HTR-8/SVneo (cell line): ENCODE measurements at regions not wholly inside any gene's neighbourhood (a gene's known extent, or its start where the extent isn't known, plus 50 kb on each side); places are given as distances from the start of the nearest gene placed in this dataset.

Experiments used
- DNase-seq: peaks from one replicate; pipeline ENCODE4 v3.0.0; 2011; ENCODE audit warnings: low spot score, mixed read lengths; ENCODE audit not compliant: insufficient read length
- FAIRE-seq: peaks from 2 replicates; lab custom pipeline; 2011; peaks lifted over from hg19 to GRCh38; lab: Jason Lieb, UNC

- FAIRE-seq (no peak), DNase-seq (no peak)
Measured at GRCh38 chr2:51231071-51231470, 199.1 kb upstream of the NRXN1 start.

GRCh38 chr2:51225377-51225776 is 193.4 kb upstream of the NRXN1 start:
- DNase-seq (no peak), FAIRE-seq (no peak)

GRCh38 chr2:51224790-51225189 is 192.9 kb upstream of the NRXN1 start:
- FAIRE-seq (no peak), DNase-seq (no peak)

GRCh38 chr2:51222106-51222505 is 190.2 kb upstream of the NRXN1 start:
- no peak for FAIRE-seq
- no peak for DNase-seq

GRCh38 chr2:51220606-51221005 is 188.7 kb upstream of the NRXN1 start:
- no peak for DNase-seq

GRCh38 chr2:51220080-51220479 is 188.1 kb upstream of the NRXN1 start:
- DNase-seq (no peak), FAIRE-seq (no peak)

More at GRCh38 chr2:51220606-51221005, 188.7 kb upstream of the NRXN1 start:
- no peak for FAIRE-seq

GRCh38 chr2:51219468-51219867 is 187.5 kb upstream of the NRXN1 start:
- FAIRE-seq (no peak), DNase-seq (no peak)

- FAIRE-seq (no peak), DNase-seq (no peak)
Measured at GRCh38 chr2:51218047-51218446, 186.1 kb upstream of the NRXN1 start.

GRCh38 chr2:51213826-51214225 is 181.9 kb upstream of the NRXN1 start:
- DNase-seq, result no peak
- FAIRE-seq, result no peak

- no peak for DNase-seq
- FAIRE-seq, result no peak
Measured at GRCh38 chr2:51212374-51212773, 180.4 kb upstream of the NRXN1 start.

DNA sequence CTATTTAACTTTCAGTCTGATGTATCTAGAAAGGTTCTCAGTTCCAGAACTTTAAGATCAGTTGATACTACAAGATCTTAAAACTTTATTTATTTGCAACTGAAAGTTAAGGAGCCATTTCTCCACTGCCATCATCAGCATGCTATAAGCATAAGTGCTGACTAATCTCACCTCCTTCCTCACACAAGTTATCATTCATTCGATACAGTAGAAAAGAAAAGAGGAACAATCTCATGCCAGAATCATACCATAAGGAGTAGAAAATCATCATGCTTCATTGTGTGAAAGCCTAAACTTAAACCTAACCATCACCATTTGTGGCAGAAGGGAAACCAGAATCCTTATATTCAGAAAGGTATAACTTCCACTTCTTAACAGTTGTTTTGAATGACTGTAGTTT is 176.6 kb upstream of the NRXN1 start:
- no peak for FAIRE-seq
- no peak for DNase-seq

DNA sequence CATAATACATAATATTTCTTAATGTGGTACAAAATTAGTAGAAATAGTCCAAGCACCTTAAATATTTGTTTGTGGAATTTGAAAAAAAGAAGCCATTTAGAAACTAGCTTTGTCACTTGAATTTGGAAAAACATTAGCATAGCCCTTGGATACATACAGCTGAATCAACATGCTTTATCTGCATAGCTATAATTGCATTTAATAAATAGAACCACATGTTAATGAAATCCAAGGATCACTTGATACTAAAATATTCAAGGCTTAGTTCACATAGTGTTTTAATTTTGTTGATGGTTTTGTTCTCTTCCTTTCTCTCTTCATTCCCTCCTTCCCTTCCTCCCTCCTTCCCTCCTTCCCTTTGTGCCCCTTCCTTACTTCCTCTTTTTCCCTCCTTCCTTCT is 169.4 kb upstream of the NRXN1 start:
- DNase-seq (no peak), FAIRE-seq (no peak)

GRCh38 chr2:51194656-51195055 is 162.7 kb upstream of the NRXN1 start:
- FAIRE-seq (no peak), DNase-seq (no peak)

GRCh38 chr2:51170273-51170672 is 138.3 kb upstream of the NRXN1 start:
- no peak for FAIRE-seq
- DNase-seq, result no peak

DNA sequence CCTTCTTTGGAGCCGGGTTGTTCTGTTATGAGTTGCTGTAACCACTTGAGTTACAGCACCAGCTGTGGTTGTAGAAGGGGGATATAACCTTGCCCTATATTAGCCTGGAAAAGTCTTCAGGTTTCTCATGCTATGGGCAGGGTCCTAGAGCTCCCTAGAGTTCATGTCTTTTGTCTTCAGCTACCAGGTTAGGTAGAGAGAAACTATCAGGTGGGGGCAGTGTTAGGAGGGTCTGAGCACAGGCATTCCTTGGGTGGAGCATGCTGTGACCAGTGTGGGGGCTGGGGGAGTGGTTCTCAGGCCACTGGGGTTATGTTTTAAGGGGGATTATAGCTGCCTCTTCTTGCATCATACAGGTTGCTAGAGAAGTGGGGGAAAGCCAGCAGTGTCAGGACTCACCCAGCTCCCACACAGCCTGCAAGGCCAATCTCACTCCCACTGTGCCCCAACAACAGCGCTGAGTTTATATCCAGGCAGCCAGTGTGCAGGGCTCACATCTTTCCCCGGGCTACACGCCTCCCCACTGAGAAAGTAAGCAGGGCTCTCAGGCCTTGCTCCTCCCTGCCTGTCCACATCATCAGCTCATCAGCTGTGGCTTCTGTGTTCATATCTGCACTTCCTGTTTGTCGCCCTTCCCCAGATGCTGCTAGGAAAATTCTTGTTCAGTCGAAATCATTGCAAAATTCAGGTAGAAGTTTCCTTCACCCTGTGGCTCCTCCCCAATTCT is 133.8 kb upstream of the NRXN1 start:
- DNase-seq (no peak), FAIRE-seq (no peak)

- FAIRE-seq, result no peak
- DNase-seq, result no peak
Measured at GRCh38 chr2:51158251-51158650, 126.3 kb upstream of the NRXN1 start.

DNA sequence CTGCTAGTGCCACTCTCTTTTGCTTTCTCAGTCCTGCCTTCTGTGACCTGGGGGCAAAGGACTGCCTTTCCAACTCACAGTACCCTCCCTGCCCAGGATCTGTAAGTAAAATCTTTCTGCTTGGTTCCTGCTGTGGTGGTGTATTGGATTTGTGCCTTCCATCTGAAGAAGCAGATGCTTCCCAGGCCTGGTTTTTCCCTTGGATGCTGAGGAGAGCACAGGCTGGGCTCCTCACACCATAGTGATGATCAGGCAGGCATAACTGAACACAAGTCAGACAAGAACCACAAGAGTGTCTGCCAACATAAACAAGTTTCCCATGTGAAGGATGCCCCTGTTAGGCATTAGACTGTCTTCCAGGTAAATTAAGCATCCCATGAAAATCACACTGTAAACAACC is 121.3 kb upstream of the NRXN1 start:
- FAIRE-seq (no peak), DNase-seq (no peak)

DNA sequence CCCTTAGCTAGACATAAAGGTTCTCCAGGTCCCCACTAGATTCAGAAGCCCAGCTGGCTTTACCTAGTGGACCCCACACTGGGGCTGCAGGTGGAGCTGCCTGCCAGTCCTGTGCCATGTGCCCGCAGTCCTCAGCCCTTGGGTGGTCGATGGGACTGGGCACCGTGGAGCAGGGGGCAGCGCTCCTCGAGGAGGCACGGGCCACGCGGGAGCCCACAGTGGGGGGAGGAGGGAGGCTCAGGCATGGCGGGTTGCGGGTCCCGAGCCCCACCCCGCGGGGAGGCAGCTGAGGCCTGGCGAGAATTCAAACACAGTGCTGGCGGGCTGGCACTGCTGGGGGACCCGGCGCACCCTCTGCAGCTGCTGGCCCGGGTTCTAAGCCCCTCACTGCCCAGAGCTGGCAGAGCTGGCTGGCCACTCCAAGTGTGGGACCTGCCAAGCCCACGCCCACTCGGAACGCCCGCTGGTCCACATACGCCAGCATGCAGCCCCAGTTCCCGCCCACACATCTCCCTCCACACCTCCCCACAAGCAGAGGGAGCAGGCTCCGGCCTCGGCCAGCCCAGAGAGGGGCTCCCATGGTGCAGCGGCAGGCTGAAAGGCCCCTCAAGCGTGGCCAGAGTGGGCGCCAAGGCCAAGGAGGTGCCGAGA is 119.7 kb upstream of the NRXN1 start:
- FAIRE-seq (no peak), DNase-seq (no peak)

DNA sequence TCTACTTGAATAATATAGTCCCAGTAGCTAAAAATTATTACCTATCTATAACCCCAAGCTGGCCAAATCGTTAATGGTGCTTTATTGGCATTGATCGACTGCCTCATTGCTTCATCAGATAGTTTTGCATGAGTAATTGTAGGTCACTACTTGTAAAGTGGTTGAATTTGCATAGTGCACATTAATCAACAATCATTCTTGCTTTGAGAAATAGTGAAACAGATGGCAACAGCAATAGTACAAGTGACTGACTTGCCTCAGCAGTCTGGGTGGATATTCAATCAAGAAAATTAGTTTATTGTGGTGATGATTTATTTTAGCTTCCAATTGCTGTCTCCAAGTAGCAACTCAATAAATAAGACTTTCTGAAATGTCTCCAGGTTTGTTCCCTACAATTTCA is 117.8 kb upstream of the NRXN1 start:
- DNase-seq (no peak), FAIRE-seq (no peak)

DNA sequence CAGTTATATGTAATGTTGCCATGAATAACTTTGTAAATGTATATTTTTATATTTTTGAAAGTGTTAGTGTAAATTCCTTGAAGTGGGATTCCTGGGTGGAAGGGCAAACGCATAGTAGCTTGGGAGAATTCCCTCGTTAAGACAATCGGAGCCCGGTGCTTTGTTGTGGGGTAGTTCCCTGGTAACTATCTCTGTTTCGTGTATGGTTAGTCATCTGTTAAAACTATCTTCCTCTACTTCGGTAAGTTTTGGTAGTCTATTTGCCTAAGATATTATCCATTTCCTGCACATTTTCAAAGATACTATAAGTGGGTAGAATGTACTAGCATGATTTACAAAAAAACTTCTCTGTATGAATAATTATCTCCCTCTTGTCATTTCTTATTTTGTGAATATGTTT is 113.8 kb upstream of the NRXN1 start:
- DNase-seq (no peak), FAIRE-seq (no peak)

GRCh38 chr2:51120754-51121280 is 88.9 kb upstream of the NRXN1 start:
- DNase-seq (no peak), FAIRE-seq (no peak)

DNA sequence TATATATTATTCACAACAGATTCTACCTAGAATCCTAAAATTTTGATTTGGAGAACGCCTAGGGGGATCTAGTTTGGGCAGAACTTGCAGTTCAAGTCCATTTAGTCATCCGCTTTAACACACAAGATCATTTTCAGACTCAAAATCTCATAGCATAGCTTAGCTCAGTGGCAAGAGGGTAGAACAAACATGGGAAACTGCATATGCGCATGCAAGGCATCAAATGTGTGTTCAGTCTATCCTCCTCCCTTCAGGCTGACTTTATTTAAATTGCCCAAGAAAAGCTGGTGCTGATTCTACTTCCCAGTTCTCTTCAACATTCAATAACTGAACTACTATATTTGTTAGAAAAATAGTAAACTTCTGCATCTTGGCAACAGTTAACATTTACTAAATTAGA is 79.6 kb upstream of the NRXN1 start:
- FAIRE-seq (no peak), DNase-seq (no peak)
